H9 (cell line): ENCODE measurements at regions not wholly inside any gene's neighbourhood (a gene's known extent, or its start where the extent isn't known, plus 50 kb on each side); places are given as distances from the start of the nearest gene placed in this dataset.

Experiments used
- DNase-seq: peaks from one replicate; pipeline ENCODE4 v3.0.0-alpha.2; 2017
- H2AFZ ChIP-seq: one replicate; pipeline ENCODE4 v1.6.1; 2013; ENCODE audit warnings: mild to moderate bottlenecking, low read length, control low read depth, moderate library complexity
- H2AK5ac ChIP-seq: 2 replicates; pipeline ENCODE4 v1.6.1; 2013; ENCODE audit warnings: low read length, control low read depth, mixed read lengths; ENCODE audit not compliant: insufficient read length
- H2BK120ac ChIP-seq: one replicate; pipeline ENCODE4 v1.6.1; 2013; ENCODE audit warnings: low read depth, mild to moderate bottlenecking, low read length, control low read depth, inconsistent platforms; ENCODE audit not compliant: poor library complexity, severe bottlenecking
- H2BK12ac ChIP-seq: 2 replicates; pipeline ENCODE4 v1.6.1; 2013; ENCODE audit warnings: low read length, control low read depth, mixed read lengths, low read depth; ENCODE audit not compliant: insufficient read length
- H2BK15ac ChIP-seq: 2 replicates; pipeline ENCODE4 v1.6.1; 2013; ENCODE audit warnings: low read depth, low read length, control low read depth
- H2BK20ac ChIP-seq: one replicate; pipeline ENCODE4 v1.6.1; 2013; ENCODE audit warnings: low read depth, mild to moderate bottlenecking, low read length, control low read depth, inconsistent platforms; ENCODE audit not compliant: poor library complexity, severe bottlenecking
- H2BK5ac ChIP-seq: 2 replicates; pipeline ENCODE4 v1.6.1; 2013; ENCODE audit warnings: low read length, control low read depth, mixed read lengths; ENCODE audit not compliant: insufficient read length
- H3K14ac ChIP-seq: 2 replicates; pipeline ENCODE4 v1.6.1; 2013; ENCODE audit warnings: low read length, control low read depth; ENCODE audit not compliant: insufficient read depth
- H3K18ac ChIP-seq: 2 replicates; pipeline ENCODE4 v1.6.1; 2013; ENCODE audit warnings: low read depth, mild to moderate bottlenecking, mixed read lengths, low read length, control low read depth; ENCODE audit not compliant: insufficient read length
- H3K23ac ChIP-seq: 2 replicates; pipeline ENCODE4 v1.6.1; 2013; ENCODE audit warnings: low read length, control low read depth, mixed read lengths, low read depth; ENCODE audit not compliant: insufficient read length
- H3K23me2 ChIP-seq: 2 replicates; pipeline ENCODE4 v1.6.1; 2013; ENCODE audit warnings: low read depth, mild to moderate bottlenecking, mixed read lengths, low read length, control low read depth; ENCODE audit not compliant: insufficient read length, poor library complexity, severe bottlenecking
- H3K27ac ChIP-seq: 2 replicates; pipeline ENCODE4 v1.5.1; 2013; ENCODE audit warnings: low read length, control low read depth, mixed read lengths, low read depth; ENCODE audit not compliant: insufficient read length
- H3K27me3 ChIP-seq: 2 replicates; pipeline ENCODE4 v1.6.1; 2013; ENCODE audit warnings: low read length, control low read depth, inconsistent platforms; ENCODE audit not compliant: insufficient read depth
- H3K4ac ChIP-seq: 2 replicates; pipeline ENCODE4 v1.6.1; 2013; ENCODE audit warnings: low read depth, mild to moderate bottlenecking, control low read depth, inconsistent platforms, low read length, moderate library complexity
- H3K4me1 ChIP-seq: 2 replicates; pipeline ENCODE4 v1.6.1; 2013; ENCODE audit warnings: low read length, control low read depth, inconsistent platforms; ENCODE audit not compliant: insufficient read depth
- H3K4me2 ChIP-seq: 2 replicates; pipeline ENCODE4 v1.6.1; 2013; ENCODE audit warnings: low read length, control low read depth, mixed read lengths; ENCODE audit not compliant: insufficient read length, insufficient read depth
- H3K56ac ChIP-seq: 2 replicates; pipeline ENCODE4 v1.6.1; 2013; ENCODE audit warnings: low read depth, mild to moderate bottlenecking, mixed read lengths, low read length, control low read depth; ENCODE audit not compliant: insufficient read length
- H3K79me1 ChIP-seq: 2 replicates; pipeline ENCODE4 v1.6.1; 2013; ENCODE audit warnings: low read depth, mild to moderate bottlenecking, moderate library complexity, low read length, control low read depth, inconsistent platforms; ENCODE audit not compliant: insufficient read depth, poor library complexity, severe bottlenecking
- H3K79me2 ChIP-seq: 2 replicates; pipeline ENCODE4 v1.6.1; 2013; ENCODE audit warnings: low read length, control low read depth, inconsistent platforms; ENCODE audit not compliant: insufficient read depth
- H3K9ac ChIP-seq: 2 replicates; pipeline ENCODE4 v1.6.1; 2013; ENCODE audit warnings: low read length, control low read depth, mixed read lengths; ENCODE audit not compliant: insufficient read length; ENCODE audit errors: extremely low read depth
- H3K9me3 ChIP-seq: one replicate; pipeline ENCODE4 v1.6.1; 2013; ENCODE audit warnings: low read depth, low read length, inconsistent platforms; ENCODE audit not compliant: control insufficient read depth
- H3T11ph ChIP-seq: one replicate; pipeline ENCODE4 v1.6.1; 2013; ENCODE audit warnings: mild to moderate bottlenecking, low read length, control low read depth, inconsistent platforms
- H4K20me1 ChIP-seq: one replicate; pipeline ENCODE4 v1.6.1; 2013; ENCODE audit not compliant: control insufficient read depth, insufficient read length, insufficient read depth
- H4K5ac ChIP-seq: 2 replicates; pipeline ENCODE4 v1.6.1; 2013; ENCODE audit warnings: low read depth, mild to moderate bottlenecking, mixed read lengths, low read length, control low read depth; ENCODE audit not compliant: insufficient read length
- H4K8ac ChIP-seq: replicated peaks from 2 replicates; pipeline ENCODE4 v1.6.1; 2013; ENCODE audit warnings: low read length, control low read depth, mixed read lengths, low read depth; ENCODE audit not compliant: insufficient read length
- H4K91ac ChIP-seq: 2 replicates; pipeline ENCODE4 v1.6.1; 2013; ENCODE audit warnings: low read depth, mild to moderate bottlenecking, moderate library complexity, mixed read lengths, low read length, control low read depth; ENCODE audit not compliant: insufficient read length
- H3K27ac Mint-ChIP-seq, 3 experiments: 2 replicates in 2 of 3; 3 replicates in 1 of 3; pipeline ENCODE4 v1.8.0; 2020 to 2021; ENCODE audit warnings: mixed read lengths in 3 of 3, mild to moderate bottlenecking in 1 of 3, moderate library complexity in 1 of 3
- H3K27me3 Mint-ChIP-seq: 2 replicates; pipeline ENCODE4 v1.8.0; 2021; ENCODE audit warnings: low read depth, mild to moderate bottlenecking, moderate library complexity, mixed read lengths
- H3K36me3 Mint-ChIP-seq, 3 experiments: 2 replicates in 2 of 3; 3 replicates in 1 of 3; pipeline ENCODE4 v1.8.0; 2020 to 2021; ENCODE audit warnings: low read depth in 3 of 3, mixed read lengths in 3 of 3; ENCODE audit not compliant: insufficient read depth in 1 of 3
- H3K4me1 Mint-ChIP-seq, 2 experiments: 2 replicates each; pipeline ENCODE4 v1.8.0; 2020; ENCODE audit warnings: mixed read lengths in 2 of 2
- H3K4me3 Mint-ChIP-seq, 2 experiments: 2 replicates in 1 of 2; 3 replicates in 1 of 2; pipeline ENCODE4 v1.8.0; 2020 to 2021; ENCODE audit warnings: mild to moderate bottlenecking in 2 of 2, mixed read lengths in 2 of 2, moderate library complexity in 1 of 2
- H3K9me3 Mint-ChIP-seq, 2 experiments: 2 replicates in 1 of 2; 3 replicates in 1 of 2; pipeline ENCODE4 v1.8.0; 2020; ENCODE audit warnings: mild to moderate bottlenecking in 2 of 2, mixed read lengths in 2 of 2, moderate library complexity in 1 of 2
- CTCF ChIP-seq: fragments of 200-600 bp; sonication (generic); conservative IDR thresholded peaks from 3 replicates; pipeline ENCODE4 v1.8.0; 2021; ENCODE audit warnings: antibody characterized with exemption, mild to moderate bottlenecking
- WGBS: extraction: QIAGEN DNeasy Blood & Tissue Kit; methylation state at CpG from one replicate; pipeline ENCODE4 v1.1.7; 2013; ENCODE audit warnings: missing lambda C conversion rate, low lambda C conversion rate, mixed read lengths; ENCODE audit not compliant: insufficient read length; ENCODE audit errors: extremely low coverage; 5-methylcytosine and 5-hydroxymethylcytosine counted together

DNA sequence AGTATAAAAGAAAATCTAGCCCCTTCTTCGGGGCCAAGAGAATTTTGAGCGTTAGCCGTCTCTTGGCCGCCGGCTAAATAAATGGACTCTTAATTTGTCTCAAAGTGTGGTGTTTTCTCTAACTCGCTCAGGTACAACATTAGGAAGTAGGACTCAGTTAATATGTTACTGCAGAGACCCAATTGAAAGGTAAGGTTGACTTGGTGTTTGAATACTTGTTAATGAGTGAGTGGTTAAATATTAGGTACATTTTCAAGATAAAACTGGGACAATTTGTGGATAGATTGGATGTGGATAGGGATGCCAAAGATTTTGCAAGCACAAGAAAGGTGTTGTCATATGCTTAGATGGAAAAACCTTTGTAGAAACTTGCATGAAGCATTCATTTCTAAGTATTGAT is 1177.3 kb upstream of the CDH18 start:
- Histone ChIP-seq H3K9ac (no peak overlapping the region), H3K4me2 (no peak overlapping the region), H2AK5ac (no peak overlapping the region), H3K27ac (no peak overlapping the region), H4K8ac (no peak overlapping the region), H3K56ac (no peak overlapping the region), H4K91ac (no peak overlapping the region), H2AFZ (no peak overlapping the region), H3K27me3 (no peaks in the 10 kb centered on the region), H2BK15ac (no peak overlapping the region), H3T11ph (no peak overlapping the region), H2BK120ac (no peak overlapping the region), H3K4me1 (no peaks in the 10 kb centered on the region), H3K9me3 (no peaks in the 10 kb centered on the region), H3K14ac (no peak overlapping the region), H3K23ac (no peak overlapping the region), H2BK12ac (no peak overlapping the region), H3K79me2 (no peaks in the 10 kb centered on the region), H2BK5ac (no peak overlapping the region), H4K5ac (no peak overlapping the region), H3K4ac (no peak overlapping the region), H3K18ac (no peak overlapping the region), H3K23me2 (no peaks in the 10 kb centered on the region), H3K79me1 (no peaks in the 10 kb centered on the region), H4K20me1 (no peaks in the 10 kb centered on the region), H2BK20ac (no peak overlapping the region)
- H3K4me1 Mint-ChIP-seq: no peaks in the 10 kb centered on the region
- no peak for TF ChIP-seq CTCF
- H3K4me3 Mint-ChIP-seq: no peak overlapping the region
- no peak overlapping the region for H3K27ac Mint-ChIP-seq
- H3K9me3 Mint-ChIP-seq: no peaks in the 10 kb centered on the region; a peak in 1 of 5 replicates
- H3K36me3 Mint-ChIP-seq: no peaks in the 10 kb centered on the region; a peak in 1 of 7 replicates
- no CpG with 5 or more reads among the region's 6 CpGs for WGBS
- H3K27me3 Mint-ChIP-seq: no peaks in the 10 kb centered on the region
- DNase-seq: no peak
